Psoas muscle (tissue), 7 donors: ENCODE measurements at regions not wholly inside any gene's neighbourhood (a gene's known extent, or its start where the extent isn't known, plus 50 kb on each side); places are given as distances from the start of the nearest gene placed in this dataset.

ENCODE experiments used
- ATAC-seq, 4 donors: fragments of 200-7000 bp; cut with Tn5 transposase; one replicate each; pipeline ENCODE4 v1.9.1; 2020; ENCODE audit warnings: moderate library complexity in 3 of 4, mild to moderate bottlenecking in 2 of 4
- DNase-seq, 2 donors: peaks; one replicate each; pipeline ENCODE4 v3.0.0-alpha.2; 2020
- H3K27ac ChIP-seq: fragments of 200-600 bp; one replicate; pipeline ENCODE4 v1.8.0; 2022
- H3K27me3 ChIP-seq, 3 donors: fragments of 200-600 bp in 1 of 3; one replicate each; pipeline versions ENCODE4 v1.6.1 to v1.8.0; 2013 to 2022; ENCODE audit warnings: low read length in 2 of 3, mild to moderate bottlenecking in 2 of 3, moderate library complexity in 1 of 3; ENCODE audit not compliant: insufficient read depth in 3 of 3
- H3K36me3 ChIP-seq, 2 donors: fragments of 200-600 bp in 1 of 2; one replicate each; pipeline versions ENCODE4 v1.6.1 to v1.8.0; 2013 to 2022; ENCODE audit warnings: low read depth in 1 of 2, mild to moderate bottlenecking in 1 of 2, moderate library complexity in 1 of 2; ENCODE audit not compliant: insufficient read depth in 1 of 2
- H3K4me1 ChIP-seq: fragments of 200-600 bp; one replicate; pipeline ENCODE4 v1.8.0; 2022
- H3K4me3 ChIP-seq: fragments of 200-600 bp; one replicate; pipeline ENCODE4 v1.8.0; 2022; ENCODE audit warnings: mild to moderate bottlenecking
- H3K9me3 ChIP-seq: fragments of 200-600 bp; one replicate; pipeline ENCODE4 v1.8.0; 2022
- CTCF ChIP-seq: fragments of 200-600 bp; IDR thresholded peaks from one replicate; pipeline ENCODE4 v1.8.0; 2022; ENCODE audit warnings: antibody characterized with exemption
- WGBS, 3 donors: extraction: QIAGEN DNeasy Blood & Tissue Kit; methylation state at CpG; one replicate each; pipeline versions ENCODE4 v1.1.6 to v1.1.7; 2013; 5-methylcytosine and 5-hydroxymethylcytosine counted together
- intact Hi-C, 2 donors: fragments of 100-400 bp; cut with DNase I; formaldehyde crosslinking; loops; one replicate each; pipeline versions ENCODE4 v1.11.0 to v1.14.2; 2022
- donor health status: healthy with polysubstance abuse.
- donor health status: DM: no; HTN: no; CAD: no; lungs with moderate emphysema.
- donor health status: Bipolar disorder and iron deficiency.
- donor health status: healthy.
- donor health status: DM: yes; HTN: yes; CAD: no.
- donor health status: DM: no; HTN: no; CAD: no.
- donor health status: DM: yes; HTN: yes; CAD: no.

DNA sequence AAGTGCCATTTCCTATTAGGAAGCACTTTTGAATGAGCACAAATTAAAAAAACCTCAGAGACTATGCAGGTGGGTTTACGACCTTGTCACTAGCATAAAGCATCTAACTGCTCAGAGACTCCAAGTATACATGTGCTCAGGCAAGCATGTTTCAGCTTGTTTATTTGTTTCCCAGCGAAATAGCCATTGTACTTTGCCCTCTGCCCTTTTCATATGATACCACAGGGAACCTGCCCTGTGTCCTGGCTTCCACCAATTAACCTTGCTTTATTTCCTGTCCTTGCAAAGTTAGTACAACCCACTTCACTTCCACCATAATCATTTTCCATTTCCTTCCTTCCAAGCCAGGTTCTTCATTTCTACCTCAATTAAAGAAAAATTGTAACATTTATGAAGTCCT lies 194.9 kb downstream of the DUSP6 start:
- Histone ChIP-seq H3K4me1 (no peaks in the 10 kb centered on the region), H3K27me3 (no peaks in the 10 kb centered on the region), H3K27ac (no peak overlapping the region), H3K4me3 (no peak overlapping the region), H3K9me3 (no peaks in the 10 kb centered on the region), H3K36me3 (no peaks in the 10 kb centered on the region)
- DNase-seq (no peak), ATAC-seq (no peak)
- intact Hi-C loops: no loop called here
- 83 to 91% (median 85%) methylated on average over 2 of the region's 2 CpGs for WGBS, 3 donors
- TF ChIP-seq CTCF: no peak

GRCh38 chr12:89156862-89157262 lies 195.4 kb downstream of the DUSP6 start:
- Histone ChIP-seq H3K27ac (no peak overlapping the region), H3K4me3 (no peak overlapping the region), H3K4me1 (no peaks in the 10 kb centered on the region), H3K27me3 (no peaks in the 10 kb centered on the region), H3K9me3 (no peaks in the 10 kb centered on the region), H3K36me3 (no peaks in the 10 kb centered on the region)
- no peak for TF ChIP-seq CTCF
- DNase-seq (no peak), ATAC-seq (no peak)
- WGBS, 3 donors: 34 to 82% (median 50%) methylated on average over 1 of the region's 1 CpG
- intact Hi-C loops: no loop called here

GRCh38 chr12:89156340-89156739 lies 196.0 kb downstream of the DUSP6 start:
- no peak for ATAC-seq
- no peaks in the 10 kb centered on the region for H3K27me3 ChIP-seq
- no peaks in the 10 kb centered on the region for H3K36me3 ChIP-seq
- WGBS, 3 donors: 71 to 83% (median 74%) methylated on average over 1 of the region's 1 CpG
- no peaks in the 10 kb centered on the region for H3K9me3 ChIP-seq
- H3K4me3 ChIP-seq: no peak overlapping the region
- intact Hi-C loops: no loop called here
- TF ChIP-seq CTCF: no peak
- no peak for DNase-seq
- H3K4me1 ChIP-seq: no peaks in the 10 kb centered on the region
- no peak overlapping the region for H3K27ac ChIP-seq

DNA sequence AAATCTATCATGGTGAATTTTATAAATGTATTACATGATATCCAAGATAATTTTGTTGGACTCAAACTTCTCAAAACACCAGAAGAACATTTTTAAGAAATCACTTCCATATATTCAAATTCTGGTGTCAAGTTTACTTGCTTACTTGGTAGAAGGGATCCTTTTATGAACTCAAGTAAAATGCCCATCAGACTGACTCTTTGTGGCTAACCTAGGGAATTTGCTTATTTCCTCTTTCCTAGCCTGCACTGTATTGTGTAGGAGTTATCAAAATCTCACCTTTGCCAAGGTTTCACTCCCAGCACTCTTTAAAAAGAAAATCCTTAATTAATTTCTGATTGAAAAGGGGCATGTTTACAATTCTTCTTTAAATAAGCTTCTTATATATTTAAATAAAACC lies 196.5 kb downstream of the DUSP6 start:
- Histone ChIP-seq H3K9me3 (no peaks in the 10 kb centered on the region), H3K4me1 (no peaks in the 10 kb centered on the region), H3K36me3 (no peaks in the 10 kb centered on the region), H3K27ac (no peak overlapping the region), H3K27me3 (no peaks in the 10 kb centered on the region), H3K4me3 (no peak overlapping the region)
- ATAC-seq (no peak), DNase-seq (no peak)
- intact Hi-C loops: no loop called here
- TF ChIP-seq CTCF: no peak

DNA sequence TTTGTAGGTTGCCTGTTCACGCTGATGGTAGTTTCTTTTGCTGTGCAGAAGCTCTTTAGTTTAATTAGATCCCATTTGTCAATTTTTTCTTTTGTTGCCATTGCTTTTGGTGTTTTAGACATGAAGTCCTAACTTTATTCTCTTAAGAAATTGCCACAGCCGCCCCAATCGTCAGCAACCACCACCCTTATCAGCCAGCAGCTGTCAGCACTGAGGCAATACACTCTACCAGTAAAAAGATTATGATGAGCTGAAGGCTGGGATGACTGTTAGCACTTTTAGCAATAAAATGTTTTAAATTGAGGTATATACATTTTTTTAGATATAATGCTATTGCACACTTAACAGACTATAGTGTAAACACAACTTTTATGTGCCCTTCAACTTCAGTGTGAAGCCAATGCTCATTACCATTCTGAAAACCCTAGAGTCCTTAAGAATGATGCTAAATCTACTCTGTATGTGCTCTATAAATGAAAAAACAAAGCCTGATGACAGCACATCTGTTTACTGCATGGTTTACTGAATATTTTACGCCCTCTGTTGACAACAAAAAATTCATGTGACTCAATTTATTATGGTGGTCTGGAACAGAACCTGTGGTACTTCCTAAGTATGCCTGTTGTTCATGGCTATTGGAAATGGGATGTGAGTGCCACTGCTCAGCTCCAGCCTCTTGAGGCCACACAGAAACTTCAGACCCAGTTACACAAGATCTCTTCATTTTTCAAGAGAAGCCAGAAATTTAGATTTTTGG lies 197.4 kb downstream of the DUSP6 start:
- H3K27ac ChIP-seq: no peak overlapping the region
- TF ChIP-seq CTCF: no peak
- no peaks in the 10 kb centered on the region for H3K27me3 ChIP-seq
- no peak for ATAC-seq
- H3K36me3 ChIP-seq: no peaks in the 10 kb centered on the region
- intact Hi-C loops: no loop called here
- no peaks in the 10 kb centered on the region for H3K9me3 ChIP-seq
- 81 to 87% (median 82%) methylated on average over 4 of the region's 4 CpGs for WGBS, 3 donors
- H3K4me3 ChIP-seq: no peak overlapping the region
- H3K4me1 ChIP-seq: no peaks in the 10 kb centered on the region
- DNase-seq: no peak
